ENCODE measurements at regions not wholly inside any gene's neighbourhood (a gene's known extent, or its start where the extent isn't known, plus 50 kb on each side); places are given as distances from the start of the nearest gene placed in this dataset.

GRCh38 chr7:9680713-9681112 lies 1247.3 kb downstream of the NXPH1 start (continued):
- TF ChIP-seq ZNF549 (tag by site-specific recombination; IDR thresholded peaks at IDR 0.05) = no peak
- no peak for TF ChIP-seq ZNF518A (tag by site-specific recombination; conservative IDR thresholded peaks at IDR 0.05; ENCODE audit: low read depth)

- Histone ChIP-seq H3K36me3 (ENCODE audit: control insufficient read depth in 2 of 2, insufficient read depth in 1 of 2, low read length in 2 of 2) (no peaks in the 10 kb centered on the region), H3K9me3 (ENCODE audit: control insufficient read depth, insufficient read depth, low read depth, low read length) (no peaks in the 10 kb centered on the region), H3K27ac (ENCODE audit: extremely low read depth, low read depth, low read length) (no peak overlapping the region), H3K4me3 (ENCODE audit: low read depth, low read length) (no peak overlapping the region), H3K4me1 (ENCODE audit: control insufficient read depth, insufficient read depth, low read length) (no peaks in the 10 kb centered on the region)
- ChIA-PET CTCF (no interaction called here), POLR2A (no interaction called here)
- TF ChIP-seq ZNF548 (tag by site-specific recombination; IDR thresholded peaks at IDR 0.05) (no peak), EGR2 (tag by site-specific recombination; IDR thresholded peaks at IDR 0.05; ENCODE audit: low read depth) (no peak), PBX3 (CRISPR knock-in tag; IDR thresholded peaks at IDR 0.05) (no peak), ZNF404 (tag by site-specific recombination; IDR thresholded peaks at IDR 0.05) (no peak), MEIS1 (CRISPR knock-in tag; IDR thresholded peaks at IDR 0.05; ENCODE audit: borderline replicate concordance) (no peak), ZNF416 (tag by site-specific recombination; IDR thresholded peaks at IDR 0.05) (no peak), AEBP2 (tag by site-specific recombination; IDR thresholded peaks at IDR 0.05; ENCODE audit: borderline replicate concordance) (no peak), ZNF23 (tag by site-specific recombination; IDR thresholded peaks at IDR 0.05; ENCODE audit: borderline replicate concordance) (no peak), ZNF585B (tag by site-specific recombination; IDR thresholded peaks at IDR 0.05) (no peak), ZNF707 (tag by site-specific recombination; IDR thresholded peaks at IDR 0.05) (no peak), ZNF645 (tag by site-specific recombination; IDR thresholded peaks at IDR 0.05) (no peak), ZNF560 (tag by site-specific recombination; IDR thresholded peaks at IDR 0.05; ENCODE audit: borderline replicate concordance) (no peak), ZNF239 (tag by site-specific recombination; IDR thresholded peaks at IDR 0.05) (no peak), ZNF488 (tag by site-specific recombination; IDR thresholded peaks at IDR 0.05) (no peak), ZNF266 (tag by site-specific recombination; IDR thresholded peaks at IDR 0.05; ENCODE audit: low read depth) (no peak), ZNF157 (tag by site-specific recombination; IDR thresholded peaks at IDR 0.05) (no peak), ZBTB20 (tag by site-specific recombination; IDR thresholded peaks at IDR 0.05) (no peak)
These were observed 1247.9 kb downstream of the NXPH1 start for GRCh38 chr7:9681284-9681683.

All from HEK293 (cell line).